Islet precursor cell (in vitro differentiated cells): ENCODE measurements at regions not wholly inside any gene's neighbourhood (a gene's known extent, or its start where the extent isn't known, plus 50 kb on each side); places are given as distances from the start of the nearest gene placed in this dataset.
"Not testable (repeated sequence)": the region's sequence is repeated elsewhere in the genome, so short reads cannot be mapped to it uniquely, and the experiment has no call there.

Source experiments
- DNase-seq: peaks from one replicate; pipeline ENCODE4 v3.0.0-alpha.2; 2018

- DNase-seq = no peak
Measured at GRCh38 chr22:49657974-49658590, 169.6 kb downstream of the BRD1 start.

- DNase-seq = no peak
Measured at GRCh38 chr22:49657275-49657973, 170.2 kb downstream of the BRD1 start.

- not testable (repeated sequence) for DNase-seq
Measured at GRCh38 chr22:49656883-49657274, 170.8 kb downstream of the BRD1 start.

- no peak for DNase-seq
Measured at GRCh38 chr22:49656291-49656851, 171.3 kb downstream of the BRD1 start.

GRCh38 chr22:49655168-49655812 is 172.4 kb downstream of the BRD1 start:
- DNase-seq = no peak

GRCh38 chr22:49650336-49651241 is 177.1 kb downstream of the BRD1 start:
- DNase-seq = peak; percentile 91

GRCh38 chr22:49649166-49650068 is 178.3 kb downstream of the BRD1 start:
- DNase-seq = no peak

GRCh38 chr22:49648053-49648452 is 179.6 kb downstream of the BRD1 start:
- DNase-seq = no peak

- no peak for DNase-seq
Measured at GRCh38 chr22:49647627-49648026, 180.0 kb downstream of the BRD1 start.

GRCh38 chr22:49646876-49647275 is 180.8 kb downstream of the BRD1 start:
- DNase-seq = peak; percentile 67

- DNase-seq = no peak
Measured at GRCh38 chr22:49645791-49646550, 181.7 kb downstream of the BRD1 start.

GRCh38 chr22:49645257-49645656 is 182.4 kb downstream of the BRD1 start:
- no peak for DNase-seq

GRCh38 chr22:49643998-49644397 is 183.7 kb downstream of the BRD1 start:
- DNase-seq = no peak

GRCh38 chr22:49643466-49643865 is 184.2 kb downstream of the BRD1 start:
- DNase-seq = no peak

GRCh38 chr22:49642741-49643140 is 184.9 kb downstream of the BRD1 start:
- no peak for DNase-seq

GRCh38 chr22:49642331-49642730 is 185.3 kb downstream of the BRD1 start:
- no peak for DNase-seq

GRCh38 chr22:49641770-49642313 is 185.8 kb downstream of the BRD1 start:
- DNase-seq = no peak

- DNase-seq = no peak
Measured at GRCh38 chr22:49640366-49641095, 187.1 kb downstream of the BRD1 start.

- DNase-seq = no peak
Measured at GRCh38 chr22:49639956-49640355, 187.7 kb downstream of the BRD1 start.

GRCh38 chr22:49638788-49639187 is 188.9 kb downstream of the BRD1 start:
- no peak for DNase-seq
